ENCODE measurements at regions not wholly inside any gene's neighbourhood (a gene's known extent, or its start where the extent isn't known, plus 50 kb on each side); places are given as distances from the start of the nearest gene placed in this dataset.

DNA sequence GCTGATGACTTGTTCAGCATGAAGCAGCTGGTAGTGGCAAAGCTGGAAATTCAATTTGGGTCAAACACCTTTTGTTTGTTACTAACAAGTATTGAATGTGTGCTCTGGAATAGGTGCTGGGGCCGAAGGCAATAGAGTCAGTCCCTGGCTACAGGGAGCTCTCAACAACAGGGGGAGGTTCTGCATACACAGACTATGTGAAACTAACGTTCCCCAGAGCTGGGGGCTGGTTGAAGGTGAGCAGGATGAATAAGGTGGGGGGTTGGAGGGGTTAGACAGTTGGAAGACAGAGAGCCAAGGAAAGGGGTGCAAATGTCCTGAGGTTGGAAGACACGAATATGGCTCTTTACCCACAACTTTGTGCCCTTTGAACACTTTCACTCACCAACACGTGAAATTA is 84.1 kb upstream of the PLPP4 start:
- DNase-seq (ENCODE audit: low spot score) = no peak

- no peak for DNase-seq (ENCODE audit: low spot score)
Observed at GRCh38 chr10:120375666-120376065, 81.4 kb upstream of the PLPP4 start.

DNA sequence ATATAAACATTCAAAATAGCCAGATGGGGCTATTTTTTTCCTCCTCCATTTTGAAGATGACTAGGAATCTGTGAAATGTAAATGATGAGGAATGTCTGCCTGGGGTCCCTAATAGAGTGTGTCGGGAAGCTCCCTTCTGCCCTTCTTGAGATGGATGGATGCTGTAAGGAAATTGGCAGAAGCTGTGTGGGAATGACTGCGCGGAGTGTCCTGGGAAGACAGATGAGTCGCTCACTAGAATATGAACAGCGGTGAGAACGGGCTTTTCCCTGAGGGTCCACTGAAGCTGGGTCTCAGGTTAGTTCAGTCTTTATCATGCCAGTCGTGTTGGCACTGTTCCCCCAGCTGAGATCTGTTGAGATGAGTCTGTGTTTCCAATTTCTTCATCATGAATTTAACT is 75.1 kb upstream of the PLPP4 start:
- no peak for DNase-seq (ENCODE audit: low spot score)

- no peak for DNase-seq (ENCODE audit: low spot score)
Observed at GRCh38 chr10:120382360-120382759, 74.7 kb upstream of the PLPP4 start.

GRCh38 chr10:120385992-120386391 is 71.0 kb upstream of the PLPP4 start:
- DNase-seq (ENCODE audit: low spot score) = no peak

GRCh38 chr10:120386896-120387295 is 70.1 kb upstream of the PLPP4 start:
- no peak for DNase-seq (ENCODE audit: low spot score)

DNA sequence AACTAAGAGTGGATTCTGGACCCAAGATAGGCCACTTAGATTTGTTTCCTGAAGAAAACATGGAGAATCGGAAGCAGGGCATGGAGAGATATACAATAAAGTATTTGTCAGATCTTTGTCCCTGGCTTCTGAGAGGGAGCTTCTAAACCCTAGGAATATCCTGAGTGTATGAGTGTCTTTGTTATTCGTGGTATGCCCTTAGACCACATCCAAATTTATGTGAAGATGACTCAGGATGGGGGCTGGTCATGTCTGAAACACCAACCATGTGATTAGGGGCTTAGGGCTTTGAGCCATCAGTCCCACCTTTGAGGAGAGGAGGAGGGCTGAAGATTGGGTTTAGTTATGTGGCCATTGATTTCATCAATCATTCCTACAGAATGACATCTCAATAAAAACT is 69.7 kb upstream of the PLPP4 start:
- no peak for DNase-seq (ENCODE audit: low spot score)

DNA sequence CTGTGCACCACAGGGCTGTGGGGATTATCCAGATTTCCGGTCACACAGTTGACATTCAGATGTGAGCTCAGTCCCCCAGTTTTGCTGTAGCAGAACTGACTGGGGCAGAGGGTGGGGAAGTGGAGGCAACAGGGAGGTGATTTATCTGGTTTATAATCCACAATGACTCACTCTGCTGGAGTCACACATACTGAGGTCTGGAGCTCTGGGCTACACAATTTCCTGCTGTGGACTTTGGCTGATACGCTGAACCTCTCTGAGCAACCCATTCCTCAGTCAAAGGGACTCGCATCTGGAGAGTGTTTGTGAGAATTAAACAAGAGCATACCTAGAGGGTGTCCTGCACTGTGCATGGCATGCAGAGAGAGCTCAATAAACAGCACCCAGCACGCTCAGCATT is 64.8 kb upstream of the PLPP4 start:
- DNase-seq (ENCODE audit: low spot score) = no peak

DNA sequence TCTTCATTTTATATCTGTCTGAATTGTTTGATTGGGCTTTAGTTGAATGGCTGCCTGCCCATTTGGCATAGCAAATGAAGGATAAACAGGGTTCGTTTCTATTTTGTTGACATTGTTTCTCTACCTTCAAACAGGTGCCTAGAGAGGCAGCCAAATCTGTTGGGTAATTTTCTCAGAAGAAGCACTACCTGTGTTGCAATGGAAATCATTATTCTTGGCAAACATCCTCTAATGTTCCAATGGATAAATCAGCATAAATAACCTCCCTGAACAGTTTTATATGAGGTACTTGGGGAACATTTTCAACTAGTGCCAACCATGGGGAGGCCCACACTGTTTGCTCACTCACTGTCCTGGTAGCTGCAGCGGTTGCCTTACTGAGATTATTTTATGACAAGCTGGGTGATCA is 64.4 kb upstream of the PLPP4 start:
- DNase-seq (ENCODE audit: low spot score) = no peak

GRCh38 chr10:120394446-120394845 is 62.6 kb upstream of the PLPP4 start:
- no peak for DNase-seq (ENCODE audit: low spot score)

DNA sequence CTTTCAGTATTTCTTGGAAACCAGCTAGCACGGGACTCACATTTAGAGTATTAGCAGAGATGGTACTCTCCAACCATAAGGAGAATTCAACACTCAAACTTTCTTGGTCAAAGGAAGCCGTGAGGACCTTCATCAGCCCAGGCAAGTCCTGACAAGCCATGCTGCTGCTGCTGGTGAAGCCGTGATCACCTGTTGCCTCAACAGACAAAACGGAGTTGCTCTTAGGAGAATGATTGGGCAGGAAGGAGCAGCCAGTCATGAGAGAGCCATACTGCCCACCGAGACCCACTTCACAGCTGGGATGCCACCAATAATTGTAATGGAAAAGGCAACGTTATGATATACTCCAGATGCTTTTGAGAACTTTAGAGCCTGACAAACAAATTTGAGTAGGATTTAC is 60.8 kb upstream of the PLPP4 start:
- DNase-seq (ENCODE audit: low spot score) = no peak

DNA sequence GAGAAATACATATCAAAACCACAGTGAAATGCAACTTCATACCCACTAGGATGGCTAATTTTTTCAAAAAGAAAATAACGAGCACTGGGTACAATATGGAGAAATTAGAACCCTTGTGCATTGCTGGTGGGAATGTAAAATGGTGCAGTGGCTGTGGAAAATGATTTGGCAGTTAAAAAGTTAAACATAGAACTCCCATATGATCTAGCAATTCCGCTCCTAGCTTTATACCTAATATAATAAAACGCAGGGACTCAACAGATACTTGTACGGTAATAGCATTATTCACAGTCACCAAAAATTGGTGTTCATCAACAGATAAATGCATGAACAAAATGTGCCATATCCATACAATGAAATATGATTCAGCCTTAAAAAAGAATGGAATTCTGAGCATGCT is 58.8 kb upstream of the PLPP4 start:
- DNase-seq (ENCODE audit: low spot score) = no peak

DNA sequence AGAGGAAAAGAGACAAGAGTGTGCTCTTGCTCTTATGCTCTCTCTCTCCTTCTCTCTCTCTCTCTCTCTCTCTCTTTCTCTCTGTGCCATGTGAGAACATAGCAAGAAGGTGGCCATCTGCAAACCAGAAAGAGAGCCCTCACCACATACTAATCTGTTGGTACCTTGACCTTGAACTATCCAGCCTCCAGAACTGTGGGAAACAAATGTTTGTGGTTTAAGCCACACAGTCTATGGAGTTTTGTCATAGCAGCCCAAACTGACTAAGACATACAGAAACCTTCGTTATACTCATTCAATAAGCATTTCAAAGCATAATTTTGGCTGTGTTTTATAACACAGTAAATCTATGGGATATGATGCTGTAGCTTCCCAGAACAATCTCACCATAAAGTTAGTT is 56.4 kb upstream of the PLPP4 start:
- no peak for DNase-seq (ENCODE audit: low spot score)

GRCh38 chr10:120402147-120402766 is 54.8 kb upstream of the PLPP4 start:
- DNase-seq (ENCODE audit: low spot score) = no peak

DNA sequence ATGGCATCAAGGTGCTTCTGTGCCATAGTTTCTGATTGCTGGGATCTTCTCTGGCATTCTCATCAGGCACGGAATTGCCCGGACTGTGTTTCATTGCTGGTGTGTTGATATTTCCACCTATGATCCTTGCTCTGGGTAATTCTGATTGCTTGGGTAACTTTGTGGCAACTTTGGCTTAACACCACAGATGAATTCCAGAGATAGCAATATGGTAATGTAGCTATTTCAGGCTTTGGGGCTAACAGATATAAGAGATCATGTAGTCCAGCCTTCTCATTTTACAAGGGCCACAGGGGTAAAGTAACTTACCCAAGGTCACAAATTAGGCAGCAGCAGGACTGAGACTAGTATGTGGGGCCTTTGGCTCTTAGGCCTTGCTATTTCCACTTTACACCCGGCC is 53.9 kb upstream of the PLPP4 start:
- DNase-seq (ENCODE audit: low spot score) = no peak

DNA sequence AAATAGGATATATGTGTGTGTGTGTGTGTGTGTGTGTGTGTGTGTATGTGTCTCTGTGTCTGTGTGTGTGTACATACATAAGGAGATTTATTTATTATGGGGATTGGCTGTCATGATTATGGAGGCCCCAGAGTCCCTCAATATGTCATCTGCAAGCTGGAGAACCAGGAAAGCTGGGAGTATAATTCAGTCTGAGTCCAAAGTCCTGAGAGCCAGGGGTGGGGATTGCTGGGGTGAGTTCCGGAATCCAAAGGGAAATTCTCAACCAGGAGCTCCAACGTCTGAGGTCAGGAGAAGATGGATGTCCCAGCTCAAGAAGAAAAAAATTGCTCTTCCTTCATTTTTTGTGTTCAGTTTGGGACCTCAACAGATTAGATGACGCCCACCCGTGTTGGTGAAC is 50.7 kb upstream of the PLPP4 start:
- DNase-seq (ENCODE audit: low spot score) = no peak

All from D341Med (cell line).